ENCODE measurements at regions not wholly inside any gene's neighbourhood (a gene's known extent, or its start where the extent isn't known, plus 50 kb on each side); places are given as distances from the start of the nearest gene placed in this dataset.

DNA sequence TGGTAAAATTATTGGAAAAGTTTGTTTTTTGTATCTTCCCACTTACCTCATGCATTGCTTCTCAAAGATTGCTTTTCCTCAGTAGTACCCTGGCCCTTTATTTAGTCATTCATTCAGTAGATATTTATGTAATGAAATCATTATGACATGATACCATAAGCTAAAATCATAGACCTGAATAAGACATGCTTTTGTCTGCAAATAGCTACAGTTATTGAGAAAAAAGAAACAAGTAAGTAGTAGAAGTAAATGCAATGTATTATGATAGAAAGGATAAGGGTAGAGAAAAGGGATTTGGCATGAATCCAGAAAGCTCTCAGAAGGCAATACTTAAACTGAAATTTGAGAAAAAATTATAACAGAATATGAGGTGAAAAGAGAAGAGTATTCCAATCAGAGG is 352.5 kb downstream of the GPM6A start:
- Histone ChIP-seq H2AFZ (no peak overlapping the region), H3F3A (replicated peaks; ENCODE audit: low read depth) (no peaks in the 10 kb centered on the region), H4K20me1 (replicated peaks; ENCODE audit: insufficient read depth) (no peaks in the 10 kb centered on the region), H3K79me2 (replicated peaks; ENCODE audit: insufficient read depth) (no peaks in the 10 kb centered on the region), H3K27me3 (ENCODE audit: insufficient read depth) (no peaks in the 10 kb centered on the region), H3K4me1 (ENCODE audit: insufficient read depth) (peaks cover 12% of the 10 kb centered on the region; the same call in 1 of the 2 replicates), H3K36me3 (ENCODE audit: insufficient read depth) (no peaks in the 10 kb centered on the region), H3K4me3 (no peak overlapping the region), H3K27ac (ENCODE audit: low read depth) (no peak overlapping the region), H3K9me2 (ENCODE audit: insufficient read depth) (peaks cover 5% of the 10 kb centered on the region), H3K4me2 (no peak overlapping the region)
- TF ChIP-seq NANOG (IDR thresholded peaks at IDR 0.05; ENCODE audit: borderline replicate concordance) (no peak), EZH2phosphoT487 (IDR thresholded peaks at IDR 0.05; ENCODE audit: unreplicated experiment) (no peak), CREB1 (CRISPR knock-in tag; IDR thresholded peaks at IDR 0.05; ENCODE audit: low read depth) (no peak), EZH2 (IDR thresholded peaks at IDR 0.05; ENCODE audit: low read depth, unreplicated experiment) (no peak), POLR2AphosphoS5 (IDR thresholded peaks at IDR 0.05; ENCODE audit: low read depth) (no peak), ZNF331 (CRISPR knock-in tag; IDR thresholded peaks at IDR 0.05; ENCODE audit: low read depth) (no peak), ZNF462 (CRISPR knock-in tag; IDR thresholded peaks at IDR 0.05) (no peak)
- TF ChIP-seq, protein P1, sequence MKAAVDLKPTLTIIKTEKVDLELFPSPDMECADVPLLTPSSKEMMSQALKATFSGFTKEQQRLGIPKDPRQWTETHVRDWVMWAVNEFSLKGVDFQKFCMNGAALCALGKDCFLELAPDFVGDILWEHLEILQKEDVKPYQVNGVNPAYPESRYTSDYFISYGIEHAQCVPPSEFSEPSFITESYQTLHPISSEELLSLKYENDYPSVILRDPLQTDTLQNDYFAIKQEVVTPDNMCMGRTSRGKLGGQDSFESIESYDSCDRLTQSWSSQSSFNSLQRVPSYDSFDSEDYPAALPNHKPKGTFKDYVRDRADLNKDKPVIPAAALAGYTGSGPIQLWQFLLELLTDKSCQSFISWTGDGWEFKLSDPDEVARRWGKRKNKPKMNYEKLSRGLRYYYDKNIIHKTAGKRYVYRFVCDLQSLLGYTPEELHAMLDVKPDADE (IDR thresholded peaks at IDR 0.05): no peak
- TF ChIP-seq, protein P2, sequence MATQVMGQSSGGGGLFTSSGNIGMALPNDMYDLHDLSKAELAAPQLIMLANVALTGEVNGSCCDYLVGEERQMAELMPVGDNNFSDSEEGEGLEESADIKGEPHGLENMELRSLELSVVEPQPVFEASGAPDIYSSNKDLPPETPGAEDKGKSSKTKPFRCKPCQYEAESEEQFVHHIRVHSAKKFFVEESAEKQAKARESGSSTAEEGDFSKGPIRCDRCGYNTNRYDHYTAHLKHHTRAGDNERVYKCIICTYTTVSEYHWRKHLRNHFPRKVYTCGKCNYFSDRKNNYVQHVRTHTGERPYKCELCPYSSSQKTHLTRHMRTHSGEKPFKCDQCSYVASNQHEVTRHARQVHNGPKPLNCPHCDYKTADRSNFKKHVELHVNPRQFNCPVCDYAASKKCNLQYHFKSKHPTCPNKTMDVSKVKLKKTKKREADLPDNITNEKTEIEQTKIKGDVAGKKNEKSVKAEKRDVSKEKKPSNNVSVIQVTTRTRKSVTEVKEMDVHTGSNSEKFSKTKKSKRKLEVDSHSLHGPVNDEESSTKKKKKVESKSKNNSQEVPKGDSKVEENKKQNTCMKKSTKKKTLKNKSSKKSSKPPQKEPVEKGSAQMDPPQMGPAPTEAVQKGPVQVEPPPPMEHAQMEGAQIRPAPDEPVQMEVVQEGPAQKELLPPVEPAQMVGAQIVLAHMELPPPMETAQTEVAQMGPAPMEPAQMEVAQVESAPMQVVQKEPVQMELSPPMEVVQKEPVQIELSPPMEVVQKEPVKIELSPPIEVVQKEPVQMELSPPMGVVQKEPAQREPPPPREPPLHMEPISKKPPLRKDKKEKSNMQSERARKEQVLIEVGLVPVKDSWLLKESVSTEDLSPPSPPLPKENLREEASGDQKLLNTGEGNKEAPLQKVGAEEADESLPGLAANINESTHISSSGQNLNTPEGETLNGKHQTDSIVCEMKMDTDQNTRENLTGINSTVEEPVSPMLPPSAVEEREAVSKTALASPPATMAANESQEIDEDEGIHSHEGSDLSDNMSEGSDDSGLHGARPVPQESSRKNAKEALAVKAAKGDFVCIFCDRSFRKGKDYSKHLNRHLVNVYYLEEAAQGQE (IDR thresholded peaks at IDR 0.05; ENCODE audit: unreplicated experiment): no peak
- DNase-seq (ENCODE audit: low spot score) (no peak), ATAC-seq (no peak)
- no peak overlapping the region for H3K27ac Mint-ChIP-seq
- peaks cover 7% of the 10 kb centered on the region; the same call in 2 of the 3 replicates for H3K9me3 Mint-ChIP-seq
- H3K4me3 Mint-ChIP-seq: no peak overlapping the region
- H3K27me3 Mint-ChIP-seq (ENCODE audit: insufficient read depth, low read depth, poor library complexity): no peaks in the 10 kb centered on the region
- H3K4me1 Mint-ChIP-seq: peaks cover 14% of the 10 kb centered on the region
- H3K36me3 Mint-ChIP-seq (ENCODE audit: low read depth): no peaks in the 10 kb centered on the region

Measured in GM23338 (cell line).